ENCODE measurements at regions not wholly inside any gene's neighbourhood (a gene's known extent, or its start where the extent isn't known, plus 50 kb on each side); places are given as distances from the start of the nearest gene placed in this dataset.
"Not testable (repeated sequence)": the region's sequence is repeated elsewhere in the genome, so short reads cannot be mapped to it uniquely, and the experiment has no call there.

DNA sequence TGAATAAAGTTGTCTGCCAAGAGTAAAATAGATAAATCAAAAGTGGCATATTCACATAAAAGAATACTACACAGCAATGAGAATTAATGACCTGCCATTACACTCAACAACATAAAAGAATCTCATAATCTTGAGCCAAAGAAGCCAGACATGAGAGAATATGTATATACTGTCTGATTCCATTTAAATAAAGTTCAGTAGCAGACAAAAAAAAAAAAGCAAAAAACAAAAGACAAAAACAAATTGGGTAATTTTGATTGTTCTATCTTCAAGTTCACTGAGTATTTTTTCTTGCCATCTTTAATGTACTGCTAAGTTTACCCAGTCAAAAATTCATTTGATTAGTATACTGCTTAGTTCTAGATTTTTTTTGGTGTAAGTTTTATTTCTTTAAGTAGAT is 87.9 kb upstream of the TRPC7 start:
- H3K27ac ChIP-seq = no peak overlapping the region
- intact Hi-C loops (cut with DNase I) = no loop called here
- no peak overlapping the region for H3K4me3 ChIP-seq
- H3K27me3 ChIP-seq = no peaks in the 10 kb centered on the region
- H3K4me1 ChIP-seq (replicated peaks in 1 of 2) = no peaks in the 10 kb centered on the region
- H3K9me3 ChIP-seq (replicated peaks in 1 of 3) = no peaks in the 10 kb centered on the region
- H3K36me3 ChIP-seq (replicated peaks in 1 of 2) = no peaks in the 10 kb centered on the region
- TF ChIP-seq CTCF (IDR thresholded peaks at IDR 0.05) (no peak), POLR2A (IDR thresholded peaks at IDR 0.05) (no peak)
- DNase-seq = no peak

DNA sequence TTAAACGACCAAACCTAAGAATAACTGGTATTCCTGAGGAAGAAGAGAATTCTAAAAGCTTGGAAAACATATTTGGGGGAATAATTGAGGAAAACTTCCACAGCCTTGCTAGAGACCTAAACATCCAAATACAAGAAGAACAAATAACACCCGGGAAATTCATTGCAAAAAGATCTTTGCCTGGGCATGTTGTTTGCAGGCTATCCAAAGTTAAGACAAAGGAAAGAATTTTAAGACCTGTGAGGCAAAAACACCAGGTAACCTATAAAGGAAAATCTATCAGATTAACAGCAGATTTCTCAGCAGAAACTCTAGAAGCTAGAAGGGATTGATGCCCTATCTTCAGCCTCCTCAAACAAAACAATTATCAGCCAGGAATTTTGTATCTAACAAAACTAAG is 82.2 kb upstream of the TRPC7 start:
- DNase-seq; H3K4me1 ChIP-seq (replicated peaks in 1 of 2); H3K27me3 ChIP-seq; H3K9me3 ChIP-seq (replicated peaks in 1 of 3); H3K4me3 ChIP-seq; H3K36me3 ChIP-seq (replicated peaks in 1 of 2); intact Hi-C loops (cut with DNase I); H3K27ac ChIP-seq: not testable (repeated sequence)
- 55 to 68% (median 57%) methylated on average over 2 of the region's 2 CpGs for WGBS, 4 donors

DNA sequence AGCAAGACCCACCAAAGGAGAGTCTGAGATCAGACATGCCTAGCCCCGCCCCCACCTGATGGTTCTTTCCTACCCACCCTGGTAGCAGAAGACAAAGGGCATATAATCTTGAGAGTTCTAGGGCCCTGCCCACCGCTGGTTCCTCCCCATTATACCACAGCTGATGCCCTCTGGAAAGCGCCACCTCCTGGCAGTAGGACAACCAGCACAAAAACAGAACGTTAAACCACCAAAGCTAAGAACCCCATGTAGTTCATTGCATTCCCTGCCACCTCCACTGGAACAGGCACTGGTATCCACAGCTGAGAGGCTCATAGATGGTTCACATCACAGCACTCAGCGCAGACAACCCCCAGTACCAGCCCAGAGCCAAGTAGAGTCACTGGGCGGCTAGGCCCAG is 81.2 kb upstream of the TRPC7 start:
- H3K27ac ChIP-seq = no peak overlapping the region
- H3K36me3 ChIP-seq (replicated peaks in 1 of 2) = no peaks in the 10 kb centered on the region
- no peaks in the 10 kb centered on the region for H3K9me3 ChIP-seq (replicated peaks in 1 of 3)
- H3K4me1 ChIP-seq (replicated peaks in 1 of 2) = no peaks in the 10 kb centered on the region
- no peak for DNase-seq
- no peak for TF ChIP-seq POLR2A (IDR thresholded peaks at IDR 0.05)
- no peak for TF ChIP-seq CTCF (IDR thresholded peaks at IDR 0.05)
- H3K27me3 ChIP-seq = no peaks in the 10 kb centered on the region
- intact Hi-C loops (cut with DNase I) = no loop called here
- 82 to 94% (median 87%) methylated on average over 6 of the region's 6 CpGs for WGBS, 4 donors
- H3K4me3 ChIP-seq = no peak overlapping the region

- H3K9me3 ChIP-seq (replicated peaks in 1 of 3); H3K4me1 ChIP-seq (replicated peaks in 1 of 2); H3K27ac ChIP-seq; H3K27me3 ChIP-seq; H3K36me3 ChIP-seq (replicated peaks in 1 of 2); DNase-seq; H3K4me3 ChIP-seq; intact Hi-C loops (cut with DNase I): not testable (repeated sequence)
- WGBS, 4 donors = 88 to 99% (median 90%) methylated on average over 8 to 12 of the region's 12 CpGs
Measured at GRCh38 chr5:136444099-136444498, 78.8 kb upstream of the TRPC7 start.

- DNase-seq = no peak
- H3K4me1 ChIP-seq (replicated peaks in 1 of 2) = no peaks in the 10 kb centered on the region
- no peaks in the 10 kb centered on the region for H3K27me3 ChIP-seq
- no peaks in the 10 kb centered on the region for H3K9me3 ChIP-seq (replicated peaks in 1 of 3)
- TF ChIP-seq CTCF (IDR thresholded peaks at IDR 0.05) = no peak
- no peak for TF ChIP-seq POLR2A (IDR thresholded peaks at IDR 0.05)
- intact Hi-C loops (cut with DNase I) = no loop called here
- H3K4me3 ChIP-seq = no peak overlapping the region
- H3K36me3 ChIP-seq (replicated peaks in 1 of 2) = no peaks in the 10 kb centered on the region
- no peak overlapping the region for H3K27ac ChIP-seq
Measured at GRCh38 chr5:136439367-136439766, 74.0 kb upstream of the TRPC7 start.
